GM10847 (cell line): ENCODE measurements at regions not wholly inside any gene's neighbourhood (a gene's known extent, or its start where the extent isn't known, plus 50 kb on each side); places are given as distances from the start of the nearest gene placed in this dataset.

Experiments used
- POLR2A ChIP-seq: IDR thresholded peaks from 2 replicates; pipeline ENCODE4 v1.6.1; 2011; ENCODE audit not compliant: insufficient read length; ENCODE audit errors: extremely low read depth

DNA sequence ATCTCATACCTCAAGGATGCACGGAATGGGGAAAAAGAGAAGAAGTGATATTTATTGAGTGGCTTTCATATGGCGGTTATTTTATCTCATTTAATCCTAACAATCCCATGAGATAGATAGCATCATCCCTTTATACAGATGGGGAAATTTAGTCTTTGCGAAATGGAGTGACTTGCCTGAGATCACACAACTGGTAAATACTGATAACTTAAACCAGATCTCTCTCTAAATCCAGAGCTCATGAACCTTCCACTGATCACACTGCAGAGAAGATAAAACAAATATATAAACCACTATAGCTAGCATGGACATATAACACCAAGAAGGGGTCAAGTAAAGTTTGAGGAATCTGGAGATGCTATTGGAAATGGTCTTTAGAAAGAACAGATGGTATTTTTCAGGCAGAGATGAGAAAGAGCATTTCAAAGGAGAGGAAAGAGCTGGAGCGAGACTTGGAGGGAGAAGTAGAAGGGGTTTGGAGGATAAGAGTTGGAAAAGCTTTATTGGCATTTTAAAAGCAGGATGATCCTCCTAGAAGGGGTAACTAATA, 139.8 kb upstream of the TNFAIP3 start:
- no peak for TF ChIP-seq POLR2A

DNA sequence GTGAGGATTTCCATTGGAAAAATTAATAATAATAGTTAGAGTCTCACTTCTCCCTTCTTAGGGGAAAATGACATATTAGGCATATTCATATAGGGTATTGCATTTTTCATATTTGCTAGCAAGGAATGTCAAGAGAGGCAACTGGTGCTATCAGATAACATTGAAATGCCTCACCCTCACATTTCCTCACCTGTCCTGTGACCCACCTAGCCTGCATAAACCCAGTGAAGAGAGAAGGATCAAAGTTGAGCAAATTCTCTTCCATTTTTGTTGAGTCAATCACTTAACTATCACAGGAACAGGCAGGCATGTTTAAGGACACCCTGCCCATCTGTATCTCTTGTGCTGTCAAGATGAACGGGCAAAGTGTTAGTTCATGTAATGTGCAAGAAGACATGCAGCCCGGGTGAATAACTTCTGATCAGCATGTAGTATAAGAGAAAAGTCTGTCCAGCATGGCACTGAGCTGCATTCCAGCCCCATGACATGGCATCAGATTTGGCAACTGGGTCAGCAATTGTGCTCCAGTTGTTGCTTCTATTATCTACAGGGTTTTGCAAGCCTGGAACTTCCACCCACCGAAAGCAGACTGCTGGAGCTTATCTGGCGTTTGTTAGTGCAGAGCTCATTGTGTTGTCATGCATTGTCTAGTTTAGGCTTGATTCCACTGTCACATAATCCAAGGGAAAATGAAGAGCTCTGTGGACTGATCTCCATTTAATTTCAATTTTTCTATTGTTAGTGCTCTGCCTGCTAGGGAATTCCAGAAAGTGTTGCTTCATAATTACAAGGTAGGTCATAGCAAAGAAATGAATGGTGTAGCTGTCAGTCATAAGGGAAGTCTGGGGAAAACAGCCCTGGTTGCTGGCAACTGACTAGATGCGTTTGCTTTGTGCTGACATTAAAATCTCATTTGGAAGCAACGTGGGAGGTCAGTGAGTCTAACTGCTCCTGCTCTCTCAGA, 138.4 kb upstream of the TNFAIP3 start:
- TF ChIP-seq POLR2A: no peak

DNA sequence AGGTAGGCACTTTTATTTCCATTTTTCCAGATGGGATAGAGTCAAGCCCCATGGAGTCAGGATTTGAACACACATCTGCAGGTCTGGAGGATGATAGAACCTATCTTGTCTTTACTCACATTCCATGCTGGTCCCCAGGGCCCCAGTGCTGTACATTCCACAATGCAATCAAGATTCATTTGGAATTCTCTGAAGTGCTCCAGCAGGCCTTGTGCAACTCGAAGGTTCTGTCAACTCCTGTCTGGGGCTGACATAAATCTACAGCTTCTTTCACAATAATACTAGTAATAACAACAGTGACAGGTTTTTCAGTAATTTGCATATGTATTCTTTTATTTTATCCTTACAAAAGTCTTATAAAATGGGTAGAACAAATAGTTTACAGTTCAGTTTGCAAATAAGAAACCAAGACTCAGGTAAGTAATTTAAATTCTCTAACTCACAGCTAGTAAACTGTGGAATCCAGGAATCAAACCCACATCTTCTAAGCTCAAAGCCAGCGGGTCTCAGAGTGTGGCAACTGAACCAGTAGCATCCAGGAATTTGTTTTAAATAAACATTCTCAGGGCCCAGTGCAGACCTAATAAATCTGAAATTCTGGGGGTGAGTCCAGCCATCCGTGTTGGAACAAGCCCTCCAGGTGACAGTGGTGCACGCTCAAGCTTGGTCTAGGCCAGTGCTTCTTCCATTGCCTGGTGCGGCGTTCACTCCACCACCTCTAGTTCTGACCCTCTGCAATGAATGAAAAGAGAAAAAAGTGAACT, 137.0 kb upstream of the TNFAIP3 start:
- no peak for TF ChIP-seq POLR2A

DNA sequence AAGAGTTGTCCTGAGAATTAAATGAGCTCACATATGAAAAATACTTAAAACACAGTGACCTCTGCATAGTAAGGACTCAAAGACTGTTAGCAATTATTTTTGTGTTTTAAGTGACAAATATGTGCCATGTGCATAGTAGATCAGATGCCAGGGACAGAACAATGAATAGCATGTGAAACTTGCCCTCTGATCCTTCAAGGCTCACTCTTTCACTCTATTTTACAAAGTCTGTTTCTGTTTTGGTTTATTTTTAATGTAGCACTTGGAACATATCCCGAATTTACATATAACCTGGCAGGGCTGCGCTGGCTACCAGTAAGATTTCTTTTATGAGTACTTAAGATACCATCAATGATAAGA, 135.5 kb upstream of the TNFAIP3 start:
- no peak for TF ChIP-seq POLR2A

DNA sequence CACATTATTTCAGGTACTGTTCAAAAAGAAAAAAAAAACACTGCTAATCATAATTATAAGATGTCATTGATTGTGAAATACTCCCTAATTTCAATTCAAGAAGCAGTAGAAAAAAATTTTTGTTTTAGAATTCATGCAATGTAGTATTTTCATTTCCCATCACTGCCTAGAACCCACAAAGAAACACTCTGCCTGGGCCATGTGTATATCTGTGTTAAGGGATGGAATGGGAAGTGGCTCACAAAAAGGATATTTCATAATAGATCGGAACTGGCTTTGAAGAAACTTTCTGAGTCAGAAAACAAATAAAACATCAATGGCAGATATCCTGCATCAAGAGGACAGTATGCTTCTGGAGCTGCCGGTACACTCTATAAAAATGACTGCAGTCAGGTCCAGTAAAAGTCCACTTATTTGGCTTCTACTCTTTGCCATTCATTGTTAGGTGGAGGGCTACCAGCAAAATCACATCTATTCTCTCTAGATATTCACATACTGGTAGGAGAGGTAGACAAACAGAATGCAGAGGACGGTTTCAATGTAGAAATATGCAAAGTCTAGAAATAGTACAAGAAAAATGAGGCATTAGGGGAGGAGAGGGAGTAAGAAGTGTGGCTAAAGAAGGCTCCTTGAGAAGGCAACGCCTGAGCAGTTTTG, 135.0 kb upstream of the TNFAIP3 start:
- TF ChIP-seq POLR2A: no peak

DNA sequence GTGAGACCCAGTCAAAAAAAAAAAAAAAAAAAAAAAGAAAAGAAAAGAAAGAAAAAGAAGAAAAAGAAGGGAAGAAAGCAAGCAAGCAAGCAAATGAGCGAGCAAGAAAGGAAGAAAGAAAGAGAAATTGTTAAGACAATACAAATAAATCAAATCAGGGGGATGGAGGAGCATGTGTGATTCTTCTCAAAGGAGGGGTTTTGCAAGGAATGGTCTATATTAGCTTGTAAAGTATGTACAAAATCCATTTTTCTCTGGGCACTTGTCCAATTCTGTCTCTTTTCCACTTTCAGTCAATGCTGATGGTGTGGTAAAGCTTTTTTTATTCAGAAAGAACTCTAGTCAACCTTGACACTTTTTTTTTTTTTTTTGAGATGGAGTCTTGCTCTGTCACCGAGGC, 133.7 kb upstream of the TNFAIP3 start:
- no peak for TF ChIP-seq POLR2A

DNA sequence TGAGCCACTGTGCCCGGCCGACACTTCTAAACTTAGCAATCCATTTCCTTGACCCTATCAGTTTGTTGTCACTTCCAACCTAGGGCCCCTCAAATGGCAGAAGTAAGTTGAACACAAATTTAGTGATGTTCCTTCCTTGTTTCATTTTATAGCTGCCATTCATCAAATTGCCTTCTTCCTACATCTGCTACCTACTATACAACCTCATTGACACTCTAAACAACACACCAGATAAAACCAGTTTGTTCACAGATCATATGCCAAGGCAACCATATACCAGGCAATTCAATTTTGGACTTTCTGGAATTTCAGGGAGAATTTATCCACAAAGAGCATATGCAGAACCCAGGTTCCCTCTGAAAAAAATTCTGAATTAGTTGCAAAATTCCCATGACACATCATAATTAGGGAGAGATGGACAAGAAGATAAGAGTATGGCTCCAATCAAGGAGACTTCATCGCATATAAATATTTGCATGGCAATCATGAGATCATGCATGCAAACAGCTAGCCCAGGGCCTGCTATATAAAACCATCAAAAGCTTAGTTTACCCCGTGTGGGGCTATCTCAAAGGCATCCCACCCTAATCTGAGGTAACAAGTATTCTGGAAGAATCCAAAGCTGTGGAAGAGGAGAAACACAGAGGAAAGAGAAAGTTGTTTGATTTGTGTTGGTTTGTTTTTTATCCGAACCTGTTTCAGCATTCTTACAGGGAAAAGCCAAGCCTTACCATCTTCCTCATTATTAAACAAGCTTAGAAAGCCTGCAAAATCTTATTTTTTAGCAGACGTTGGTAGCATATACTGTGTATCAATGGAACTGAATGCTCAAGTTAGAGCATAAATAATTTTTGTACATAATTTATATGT, 132.8 kb upstream of the TNFAIP3 start:
- no peak for TF ChIP-seq POLR2A

DNA sequence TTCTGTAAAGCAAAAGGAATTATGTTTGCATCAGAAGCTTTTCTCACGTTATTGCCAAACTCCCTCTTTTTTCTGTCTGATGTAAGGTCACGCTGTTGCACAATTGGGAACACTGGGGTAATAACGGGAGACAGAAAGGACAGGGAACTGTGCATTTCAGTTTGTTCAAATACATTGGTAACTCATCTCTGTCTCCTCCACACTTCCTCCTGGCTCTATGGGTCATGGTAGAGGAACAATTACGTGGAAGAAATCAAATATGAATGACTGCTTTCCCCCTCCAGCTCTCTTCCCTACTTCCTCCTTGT, 132.2 kb upstream of the TNFAIP3 start:
- no peak for TF ChIP-seq POLR2A

DNA sequence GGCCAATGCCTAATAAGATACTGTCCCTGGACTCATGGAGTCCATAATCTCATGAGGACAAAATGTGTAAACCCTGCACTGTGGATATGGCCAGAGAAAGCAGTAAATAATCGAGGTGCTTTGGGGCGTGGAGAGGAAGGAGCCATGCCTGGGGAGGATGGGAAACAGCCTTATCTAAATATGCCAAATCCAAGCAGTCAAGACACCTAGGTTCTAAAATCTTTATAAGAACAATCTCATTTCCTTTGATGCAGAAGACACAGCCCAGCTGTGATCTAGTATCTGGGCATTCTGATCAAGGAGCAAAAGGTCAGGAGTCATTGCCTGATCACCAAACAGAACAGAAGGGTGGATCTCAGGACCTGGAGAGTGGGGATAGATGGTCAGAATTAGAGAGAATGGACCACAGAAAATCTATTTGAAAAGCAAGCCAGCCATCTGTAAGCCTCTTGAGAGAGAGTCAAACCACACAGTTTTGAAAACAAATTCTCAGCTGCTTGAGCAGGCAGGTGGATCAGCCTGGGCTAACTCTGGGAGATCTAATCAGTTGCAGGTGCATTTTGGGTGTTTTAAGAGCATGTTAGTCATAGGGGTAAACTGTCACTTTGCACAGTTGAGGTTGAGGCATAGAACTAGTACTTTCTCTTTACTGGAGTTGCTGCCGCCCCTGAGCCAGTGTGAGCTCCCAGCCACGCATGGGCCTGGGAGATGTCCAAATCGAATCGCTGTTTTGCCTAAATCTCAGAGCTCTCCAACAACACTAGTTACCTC, 130.8 kb upstream of the TNFAIP3 start:
- no peak for TF ChIP-seq POLR2A

DNA sequence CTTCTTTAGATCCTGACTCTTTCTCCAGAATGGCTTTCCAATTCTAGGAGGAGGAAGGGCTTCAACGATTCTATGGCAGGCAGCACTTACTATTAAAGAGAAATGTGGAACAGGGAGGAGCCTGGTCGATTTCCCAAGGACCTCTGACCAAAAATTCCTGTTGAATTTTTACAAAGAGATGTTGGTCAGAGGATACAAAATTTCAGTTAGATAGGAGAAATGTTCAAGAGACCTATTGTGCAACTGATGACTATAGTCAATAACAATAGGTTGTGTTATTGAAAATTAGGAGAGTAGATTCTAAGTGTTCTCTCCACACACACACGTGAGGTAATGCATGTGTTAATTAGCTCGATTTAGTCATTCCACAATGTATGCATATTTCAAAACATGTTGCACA, 130.1 kb upstream of the TNFAIP3 start:
- no peak for TF ChIP-seq POLR2A

DNA sequence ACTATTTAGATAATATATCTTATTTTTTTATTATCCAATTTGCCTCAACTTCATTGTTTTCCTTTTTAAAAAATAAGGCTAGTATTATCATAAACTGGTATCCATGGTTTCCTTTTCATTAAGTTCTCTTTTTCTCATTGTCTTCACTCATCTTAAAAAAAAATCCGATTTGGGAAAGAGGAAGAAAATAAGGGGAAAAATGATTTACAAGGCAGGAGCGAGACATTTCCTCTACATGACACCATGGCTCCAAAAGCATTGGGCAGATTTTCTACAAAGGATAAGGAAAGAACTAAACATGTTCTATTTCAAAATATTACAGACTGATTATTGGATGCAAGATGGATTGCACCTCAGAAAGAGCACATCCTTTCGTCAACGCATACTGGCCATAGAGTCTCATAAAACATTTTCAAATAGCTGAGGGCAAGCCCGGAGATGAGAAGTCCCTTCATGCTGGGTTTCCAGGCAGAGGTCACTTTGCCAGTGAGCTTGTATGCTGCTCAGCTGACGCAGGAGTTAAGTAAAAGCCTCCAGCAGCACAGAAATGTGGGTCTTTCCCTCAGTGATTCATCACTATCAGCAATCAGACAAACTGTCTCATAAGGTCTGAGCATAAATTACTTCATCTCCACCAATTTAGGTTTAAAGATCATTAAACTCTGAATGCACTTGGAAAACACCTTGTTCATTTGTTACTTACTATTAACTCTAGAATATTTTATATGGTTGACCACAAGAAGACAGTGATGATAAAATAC, 129.0 kb upstream of the TNFAIP3 start:
- no peak for TF ChIP-seq POLR2A

DNA sequence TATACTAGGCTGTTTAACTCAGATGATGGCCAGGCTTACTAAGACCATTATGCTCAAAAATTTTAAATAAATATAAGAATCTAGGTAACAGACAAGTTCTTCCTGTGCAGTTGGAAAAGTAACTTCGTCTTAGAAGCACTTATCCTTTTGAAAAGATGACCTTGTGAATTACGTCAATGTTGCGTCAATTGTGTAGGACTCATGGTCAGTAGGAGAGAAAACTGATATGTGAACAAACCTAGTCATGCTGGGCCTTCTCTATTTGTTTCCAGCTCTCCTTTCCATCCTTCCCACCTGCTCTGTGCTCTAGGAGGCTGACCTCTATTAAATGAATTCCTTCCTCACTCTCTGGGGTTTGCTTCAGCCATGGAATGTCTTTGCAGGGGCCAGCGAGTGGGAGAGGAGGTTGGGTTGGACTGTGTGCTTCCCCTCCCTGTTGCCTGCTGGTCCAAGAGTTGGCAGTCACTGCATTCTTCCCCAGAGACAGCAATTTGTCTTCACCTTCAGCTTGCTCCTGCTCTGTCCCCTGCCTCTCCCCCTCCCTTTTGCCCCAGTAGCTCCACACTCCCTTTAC, 128.0 kb upstream of the TNFAIP3 start:
- no peak for TF ChIP-seq POLR2A

DNA sequence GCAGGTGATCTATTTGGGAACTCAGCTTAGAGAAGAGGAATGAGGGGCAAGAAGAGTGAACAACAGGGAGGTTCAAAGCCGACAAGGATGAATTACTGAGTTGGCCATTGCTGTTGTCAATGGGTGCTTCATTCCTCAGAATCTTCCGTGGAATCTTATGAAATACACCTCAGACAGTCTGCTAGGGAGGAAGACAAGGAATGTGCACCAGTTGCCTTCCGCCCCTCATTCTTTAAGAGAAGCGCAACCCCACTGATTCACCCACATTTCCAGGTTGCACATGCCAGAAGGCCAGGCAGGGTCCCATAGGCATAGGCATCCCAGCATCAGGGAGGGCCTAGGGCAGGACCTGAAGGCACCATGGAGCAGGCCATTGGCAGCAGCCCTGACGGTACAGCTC, 127.5 kb upstream of the TNFAIP3 start:
- TF ChIP-seq POLR2A: no peak

DNA sequence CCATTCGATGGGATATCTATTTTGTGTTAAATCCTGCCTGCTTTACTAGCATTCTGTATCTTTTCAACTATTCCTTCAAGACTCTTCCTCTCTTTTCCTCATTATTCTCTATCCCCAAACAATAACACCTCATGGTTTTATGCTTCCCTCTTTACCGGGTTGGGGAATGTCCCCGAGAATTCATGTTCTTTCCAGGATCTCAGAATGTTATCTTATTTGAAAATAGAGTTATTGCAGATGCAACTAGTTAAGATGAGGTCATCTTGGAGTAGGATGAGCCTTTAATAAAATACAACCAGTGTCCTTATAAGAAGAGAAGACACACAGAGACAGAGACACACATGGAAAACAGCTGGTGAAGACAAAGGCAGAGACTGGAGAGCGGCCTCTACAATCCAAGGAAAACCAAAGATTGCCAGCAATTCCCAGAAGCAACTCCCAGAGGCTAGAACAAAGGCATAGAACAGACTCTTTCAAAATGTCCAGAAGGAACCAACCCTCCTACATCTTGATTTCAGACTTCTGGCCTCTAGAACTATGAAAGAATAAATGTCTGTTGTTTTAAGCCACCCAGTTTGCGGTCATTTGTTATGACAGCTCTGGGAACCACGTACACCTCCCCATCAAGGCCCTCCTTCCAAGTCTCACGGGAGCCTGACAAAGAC, 126.8 kb upstream of the TNFAIP3 start:
- no peak for TF ChIP-seq POLR2A
